Nephron (organoid): ENCODE measurements at regions not wholly inside any gene's neighbourhood (a gene's known extent, or its start where the extent isn't known, plus 50 kb on each side); places are given as distances from the start of the nearest gene placed in this dataset.

ENCODE experiments used
- H3K27ac Mint-ChIP-seq, 3 experiments: 2 replicates each; pipeline ENCODE4 v1.8.0; 2020; ENCODE audit warnings: mixed read lengths in 3 of 3, mild to moderate bottlenecking in 2 of 3, moderate library complexity in 1 of 3
- H3K27me3 Mint-ChIP-seq: 2 replicates; pipeline ENCODE4 v1.8.0; 2021; ENCODE audit warnings: low read depth, mild to moderate bottlenecking, moderate library complexity, mixed read lengths
- H3K36me3 Mint-ChIP-seq: 2 replicates; pipeline ENCODE4 v1.8.0; 2020; ENCODE audit warnings: low read depth, mixed read lengths
- H3K4me1 Mint-ChIP-seq: 2 replicates; pipeline ENCODE4 v1.8.0; 2020; ENCODE audit warnings: mixed read lengths
- H3K4me3 Mint-ChIP-seq, 3 experiments: 2 replicates each; pipeline ENCODE4 v1.8.0; 2020; ENCODE audit warnings: mild to moderate bottlenecking in 3 of 3, mixed read lengths in 3 of 3, moderate library complexity in 2 of 3
- H3K9me3 Mint-ChIP-seq: 2 replicates; pipeline ENCODE4 v1.8.0; 2020; ENCODE audit warnings: mixed read lengths
- TF ChIP-seq, protein P1 (sequence below), 3 experiments: fragments of 200-600 bp; sonication (generic); IDR thresholded peaks; one replicate each; pipeline ENCODE4 v1.5.0; 2021; ENCODE audit warnings: antibody characterized with exemption in 3 of 3; ENCODE audit not compliant: unreplicated experiment in 3 of 3

- TF ChIP-seq, protein P1, sequence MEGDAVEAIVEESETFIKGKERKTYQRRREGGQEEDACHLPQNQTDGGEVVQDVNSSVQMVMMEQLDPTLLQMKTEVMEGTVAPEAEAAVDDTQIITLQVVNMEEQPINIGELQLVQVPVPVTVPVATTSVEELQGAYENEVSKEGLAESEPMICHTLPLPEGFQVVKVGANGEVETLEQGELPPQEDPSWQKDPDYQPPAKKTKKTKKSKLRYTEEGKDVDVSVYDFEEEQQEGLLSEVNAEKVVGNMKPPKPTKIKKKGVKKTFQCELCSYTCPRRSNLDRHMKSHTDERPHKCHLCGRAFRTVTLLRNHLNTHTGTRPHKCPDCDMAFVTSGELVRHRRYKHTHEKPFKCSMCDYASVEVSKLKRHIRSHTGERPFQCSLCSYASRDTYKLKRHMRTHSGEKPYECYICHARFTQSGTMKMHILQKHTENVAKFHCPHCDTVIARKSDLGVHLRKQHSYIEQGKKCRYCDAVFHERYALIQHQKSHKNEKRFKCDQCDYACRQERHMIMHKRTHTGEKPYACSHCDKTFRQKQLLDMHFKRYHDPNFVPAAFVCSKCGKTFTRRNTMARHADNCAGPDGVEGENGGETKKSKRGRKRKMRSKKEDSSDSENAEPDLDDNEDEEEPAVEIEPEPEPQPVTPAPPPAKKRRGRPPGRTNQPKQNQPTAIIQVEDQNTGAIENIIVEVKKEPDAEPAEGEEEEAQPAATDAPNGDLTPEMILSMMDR (IDR thresholded peaks at IDR 0.05; ENCODE audit: unreplicated experiment in 3 of 3): no peak
- peaks cover 25% of the 10 kb centered on the region for H3K4me1 Mint-ChIP-seq
- no peaks in the 10 kb centered on the region for H3K9me3 Mint-ChIP-seq
- no peaks in the 10 kb centered on the region for H3K36me3 Mint-ChIP-seq
- H3K27ac Mint-ChIP-seq: no peak overlapping the region
- H3K27me3 Mint-ChIP-seq: peaks cover 8% of the 10 kb centered on the region
- no peak overlapping the region for H3K4me3 Mint-ChIP-seq
Measured at GRCh38 chr14:97832776-97833175, 1035.6 kb downstream of the VRK1 start.

DNA sequence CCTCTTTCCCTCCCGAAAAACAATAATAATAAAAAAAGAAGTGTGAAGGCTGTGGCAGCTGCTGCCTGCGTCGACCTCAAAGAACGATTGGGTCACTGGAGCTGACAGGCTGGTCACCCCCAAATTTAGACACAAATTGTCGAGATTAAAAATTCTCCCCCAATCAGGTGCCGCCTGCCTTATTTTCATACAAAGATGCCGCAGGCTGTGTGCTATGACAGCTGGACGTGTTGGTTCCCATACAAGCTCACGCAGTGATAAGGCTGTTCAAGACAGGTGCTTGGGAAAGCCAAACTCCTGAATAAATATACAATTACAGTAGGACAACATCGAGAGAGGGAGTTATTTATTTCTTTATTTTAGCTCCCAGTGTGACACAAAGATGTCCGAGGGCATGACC, 1041.8 kb downstream of the VRK1 start:
- Mint-ChIP-seq H3K4me1 (peaks cover 13% of the 10 kb centered on the region), H3K36me3 (no peaks in the 10 kb centered on the region), H3K27ac (peak overlapping the region in 1 of 3 experiments; percentile 14), H3K4me3 (peak overlapping the region in 1 of 3 experiments; percentile 9), H3K9me3 (no peaks in the 10 kb centered on the region), H3K27me3 (peaks cover 14% of the 10 kb centered on the region)
- TF ChIP-seq, protein P1 (IDR thresholded peaks at IDR 0.05; ENCODE audit: unreplicated experiment in 3 of 3): no peak

GRCh38 chr14:97840159-97840558, 1043.0 kb downstream of the VRK1 start:
- TF ChIP-seq, protein P1 (IDR thresholded peaks at IDR 0.05; ENCODE audit: unreplicated experiment in 3 of 3): no peak
- H3K27ac Mint-ChIP-seq: no peak overlapping the region
- H3K4me3 Mint-ChIP-seq: no peak overlapping the region
- no peaks in the 10 kb centered on the region for H3K9me3 Mint-ChIP-seq
- H3K36me3 Mint-ChIP-seq: no peaks in the 10 kb centered on the region
- peaks cover 14% of the 10 kb centered on the region for H3K27me3 Mint-ChIP-seq
- peaks cover 13% of the 10 kb centered on the region for H3K4me1 Mint-ChIP-seq

GRCh38 chr14:97841762-97842161, 1044.6 kb downstream of the VRK1 start:
- H3K27ac Mint-ChIP-seq: no peak overlapping the region
- H3K27me3 Mint-ChIP-seq: peaks cover 10% of the 10 kb centered on the region
- H3K4me3 Mint-ChIP-seq: no peak overlapping the region
- H3K36me3 Mint-ChIP-seq: no peaks in the 10 kb centered on the region
- H3K4me1 Mint-ChIP-seq: peaks cover 9% of the 10 kb centered on the region
- no peaks in the 10 kb centered on the region for H3K9me3 Mint-ChIP-seq
- TF ChIP-seq, protein P1 (IDR thresholded peaks at IDR 0.05; ENCODE audit: unreplicated experiment in 3 of 3): no peak

DNA sequence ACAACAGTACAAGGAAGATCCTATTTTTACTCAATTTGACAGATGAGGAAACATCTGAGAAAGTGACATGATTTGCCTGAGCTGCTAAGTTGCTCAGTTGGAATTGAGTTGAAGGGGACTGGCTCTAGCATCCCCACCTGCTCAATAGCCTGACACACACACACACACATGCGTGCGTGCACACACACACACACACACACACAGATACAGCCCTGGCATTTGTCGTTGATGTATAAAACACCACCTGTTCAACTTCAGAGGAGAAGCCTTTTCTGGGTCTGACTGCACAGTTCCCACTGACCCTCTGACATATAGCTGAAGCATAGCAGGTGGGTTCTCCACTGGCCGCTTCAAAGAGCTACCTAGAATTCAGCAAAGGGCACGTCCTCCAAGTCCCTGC, 1045.9 kb downstream of the VRK1 start:
- H3K4me1 Mint-ChIP-seq: peaks cover 9% of the 10 kb centered on the region
- H3K9me3 Mint-ChIP-seq: no peaks in the 10 kb centered on the region
- no peaks in the 10 kb centered on the region for H3K36me3 Mint-ChIP-seq
- H3K27me3 Mint-ChIP-seq: peaks cover 14% of the 10 kb centered on the region
- TF ChIP-seq, protein P1 (IDR thresholded peaks at IDR 0.05; ENCODE audit: unreplicated experiment in 3 of 3): no peak
- H3K27ac Mint-ChIP-seq: no peak overlapping the region
- H3K4me3 Mint-ChIP-seq: no peak overlapping the region

GRCh38 chr14:97844042-97844441, 1046.9 kb downstream of the VRK1 start:
- Mint-ChIP-seq H3K4me1 (peaks cover 13% of the 10 kb centered on the region), H3K9me3 (no peaks in the 10 kb centered on the region), H3K27me3 (peaks cover 14% of the 10 kb centered on the region), H3K4me3 (no peak overlapping the region), H3K36me3 (no peaks in the 10 kb centered on the region), H3K27ac (no peak overlapping the region)
- TF ChIP-seq, protein P1 (IDR thresholded peaks at IDR 0.05; ENCODE audit: unreplicated experiment in 3 of 3): no peak
